HG03097 (cell line): ENCODE measurements at regions not wholly inside any gene's neighbourhood (a gene's known extent, or its start where the extent isn't known, plus 50 kb on each side); places are given as distances from the start of the nearest gene placed in this dataset.
"Not testable (repeated sequence)": the region's sequence is repeated elsewhere in the genome, so short reads cannot be mapped to it uniquely, and the experiment has no call there.

ENCODE experiments used
- ATAC-seq: cut with Tn5 transposase; IDR thresholded peaks from one replicate; pipeline ENCODE4 v1.9.1; 2021; ENCODE audit not compliant: unreplicated experiment, low FRiP score

DNA sequence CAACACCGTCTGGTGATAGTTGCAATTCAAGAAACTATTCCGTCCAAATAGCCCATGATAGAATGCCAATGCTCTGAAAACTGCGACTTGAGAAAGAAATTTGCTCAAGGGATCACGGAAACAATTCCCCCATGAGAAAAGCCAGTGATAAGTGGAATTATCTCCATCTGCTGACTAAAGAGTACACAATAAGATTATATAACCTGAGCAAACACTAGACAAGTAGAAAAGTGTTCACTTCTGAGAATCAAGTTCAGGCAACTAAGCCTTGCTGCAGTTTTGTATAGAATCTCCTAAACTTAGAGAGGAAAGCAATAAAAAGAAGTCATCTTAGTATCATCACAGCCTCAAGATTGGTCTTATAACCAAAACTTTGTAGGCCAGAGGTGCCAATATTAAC lies 336.3 kb upstream of the NRXN1 start:
- no peak for ATAC-seq

DNA sequence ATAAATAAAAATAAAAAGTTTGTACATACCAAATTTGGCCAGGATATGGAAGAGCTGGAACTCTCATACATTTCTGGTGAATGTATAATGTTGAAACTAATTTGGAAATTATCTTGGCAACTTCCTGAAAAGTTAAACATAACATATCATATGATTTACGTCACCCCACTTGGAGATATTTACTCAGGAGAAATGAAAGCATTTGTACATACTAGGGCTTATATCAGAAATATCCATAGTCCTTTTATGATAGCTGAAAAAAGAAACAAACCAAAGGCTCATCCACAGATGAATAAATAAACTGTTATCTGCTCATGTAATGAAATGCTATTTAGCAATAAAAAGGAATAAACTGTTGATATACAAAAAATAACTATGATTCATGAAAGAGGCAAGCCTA lies 318.2 kb upstream of the NRXN1 start:
- no peak for ATAC-seq

DNA sequence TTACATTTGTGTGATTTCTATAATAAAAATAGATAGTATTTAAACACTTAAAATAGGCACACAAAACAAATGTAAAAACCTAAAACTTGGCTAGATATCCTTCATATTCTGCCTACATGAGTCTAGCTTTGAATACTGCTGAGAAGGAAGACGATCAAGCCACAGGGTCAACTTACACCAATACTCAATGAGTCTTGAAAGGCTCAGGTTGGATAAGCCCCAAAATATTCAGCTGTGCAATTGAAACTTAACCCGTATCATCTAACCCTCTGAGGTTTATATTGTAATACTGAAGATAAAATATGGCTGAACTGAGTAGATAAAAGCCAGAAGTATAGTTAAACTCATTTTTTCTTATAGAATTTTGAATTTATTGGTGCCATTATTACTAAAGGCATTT lies 313.0 kb upstream of the NRXN1 start:
- no peak for ATAC-seq

DNA sequence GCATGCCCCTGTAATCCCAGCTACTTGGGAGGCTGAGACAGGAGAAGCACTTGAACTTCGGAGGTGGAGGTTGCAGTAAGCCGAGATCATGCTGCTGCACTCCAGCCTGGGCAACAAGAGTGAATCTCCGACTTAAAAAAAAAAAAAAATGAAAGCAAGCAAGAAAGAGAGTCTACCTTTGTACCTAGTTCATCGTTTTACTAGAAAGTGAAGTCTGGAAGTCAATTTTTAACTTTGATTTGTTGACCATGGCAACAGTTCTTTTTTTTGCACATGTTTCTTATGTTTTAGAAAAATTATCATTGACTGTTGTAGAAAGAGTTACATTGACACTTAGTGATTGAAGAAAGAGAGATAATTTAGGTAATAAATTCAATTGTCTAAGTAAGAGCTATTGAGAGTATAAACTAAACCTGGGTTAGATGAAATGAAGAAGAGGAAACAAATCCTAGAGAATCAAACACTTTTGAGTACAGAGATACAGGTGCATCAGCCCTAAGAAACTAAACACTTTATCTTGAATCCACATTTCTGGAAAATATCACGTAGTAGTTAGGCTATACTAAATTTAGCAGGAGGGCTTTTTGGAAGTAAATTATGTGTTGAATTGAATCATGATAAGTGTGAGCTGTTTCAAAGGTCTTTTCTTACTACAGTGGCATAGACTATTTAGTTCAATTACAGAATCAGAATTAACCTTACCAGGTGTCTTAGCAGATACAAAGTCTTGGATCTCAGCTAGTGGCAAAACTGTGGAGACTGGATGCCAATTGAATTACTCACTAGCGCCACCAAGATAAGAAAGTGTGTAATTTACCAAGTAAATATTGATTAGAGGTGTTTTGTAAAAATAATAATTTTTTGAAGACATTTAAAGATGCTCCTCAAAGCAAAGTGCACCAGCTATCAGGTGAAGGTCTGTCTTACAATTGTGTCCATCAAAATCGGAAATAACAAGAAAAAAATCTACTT lies 303.4 kb upstream of the NRXN1 start:
- no peak for ATAC-seq

DNA sequence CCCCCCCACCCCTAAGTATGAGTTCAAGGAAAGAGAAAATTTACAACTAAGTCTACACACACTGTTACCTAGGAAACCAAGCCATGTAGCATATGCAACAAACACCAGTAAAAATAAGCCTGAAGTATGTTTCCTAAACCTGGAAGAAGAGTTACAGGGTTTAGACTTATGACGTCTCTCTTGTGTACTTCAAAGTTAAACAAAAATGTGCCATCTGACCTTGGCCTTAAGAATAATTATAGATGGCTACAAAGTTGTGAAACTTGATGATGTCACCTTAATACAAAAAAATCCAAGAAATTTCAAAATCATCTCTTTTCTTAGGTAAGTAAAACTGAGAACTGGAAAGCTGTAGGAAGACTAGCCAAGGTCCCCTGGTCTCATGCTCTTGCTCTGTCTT lies 297.6 kb upstream of the NRXN1 start:
- no peak for ATAC-seq

DNA sequence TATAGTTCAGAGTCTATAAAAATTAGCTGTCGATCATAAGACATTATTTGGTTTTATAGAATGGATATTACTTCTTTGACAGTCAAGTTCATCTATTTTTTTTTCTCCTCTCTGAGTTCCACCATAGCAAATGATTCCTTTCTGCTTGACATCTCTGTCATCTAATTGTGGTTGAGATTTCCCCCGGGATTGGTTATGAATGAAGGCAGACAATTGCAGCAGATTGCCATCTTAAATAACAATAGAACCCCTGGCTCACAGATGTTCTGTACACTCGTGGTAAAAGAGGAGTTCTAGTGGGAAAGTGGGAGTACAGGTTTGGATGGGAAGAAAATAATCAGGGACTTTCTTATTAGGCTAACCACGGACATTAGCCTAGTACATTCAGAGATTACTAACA lies 292.1 kb upstream of the NRXN1 start:
- ATAC-seq, result no peak

DNA sequence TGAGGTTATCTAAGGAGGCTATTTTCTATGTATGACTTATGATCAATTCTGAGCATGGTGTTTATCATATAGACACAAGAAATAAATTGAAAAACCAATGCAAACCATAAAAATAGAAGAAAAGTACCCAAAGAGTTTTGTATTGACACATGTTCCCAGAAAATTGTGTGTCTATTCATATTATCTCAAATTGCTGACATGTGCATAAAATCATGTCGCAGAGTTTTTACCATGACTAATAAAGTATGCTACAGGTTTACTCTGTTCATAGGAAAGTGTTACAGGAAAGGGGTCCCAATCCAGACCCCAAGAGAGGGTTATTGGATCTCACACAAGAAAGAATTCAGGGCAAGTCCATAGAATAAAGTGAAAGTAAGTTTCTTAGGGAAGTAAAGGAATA lies 290.7 kb upstream of the NRXN1 start:
- ATAC-seq, result no peak

DNA sequence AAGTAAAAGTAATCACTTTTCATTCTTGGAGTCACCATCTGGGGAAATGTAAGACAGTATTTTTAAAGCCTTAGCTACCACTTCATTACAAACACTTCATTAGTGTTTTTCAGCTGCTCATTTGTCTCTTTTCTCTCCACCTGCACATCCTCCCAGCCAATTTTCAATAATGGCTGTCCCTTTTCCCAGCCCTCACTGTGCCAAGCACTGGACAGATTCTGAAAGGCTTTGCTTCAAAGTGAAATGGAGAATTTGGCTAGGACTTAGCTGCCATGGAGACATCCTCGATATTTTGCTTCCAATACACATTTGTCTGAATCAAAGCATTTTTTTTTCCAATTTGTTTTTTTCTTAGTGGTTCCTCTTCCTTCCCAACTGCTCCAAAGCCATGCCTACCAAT lies 272.4 kb upstream of the NRXN1 start:
- ATAC-seq, result no peak

DNA sequence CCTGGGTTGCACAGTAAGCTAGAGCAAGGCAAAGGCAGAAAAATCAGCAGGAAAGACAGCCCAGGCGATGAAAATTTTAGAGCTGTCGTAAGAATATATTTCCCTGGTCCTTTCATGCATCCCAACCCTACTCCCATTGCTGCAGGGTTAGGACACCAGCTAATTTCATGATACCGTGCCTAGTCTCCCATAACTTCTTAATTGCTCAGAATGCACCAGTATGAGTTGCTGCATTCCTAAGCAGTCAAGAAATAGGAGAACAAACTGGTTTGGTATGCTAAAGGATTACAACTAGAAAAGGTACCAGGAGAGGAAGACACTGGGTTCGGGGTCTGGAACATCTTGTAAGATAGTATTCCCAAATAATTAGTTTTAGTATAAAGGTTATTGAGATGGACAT lies 269.4 kb upstream of the NRXN1 start:
- ATAC-seq, result no peak

DNA sequence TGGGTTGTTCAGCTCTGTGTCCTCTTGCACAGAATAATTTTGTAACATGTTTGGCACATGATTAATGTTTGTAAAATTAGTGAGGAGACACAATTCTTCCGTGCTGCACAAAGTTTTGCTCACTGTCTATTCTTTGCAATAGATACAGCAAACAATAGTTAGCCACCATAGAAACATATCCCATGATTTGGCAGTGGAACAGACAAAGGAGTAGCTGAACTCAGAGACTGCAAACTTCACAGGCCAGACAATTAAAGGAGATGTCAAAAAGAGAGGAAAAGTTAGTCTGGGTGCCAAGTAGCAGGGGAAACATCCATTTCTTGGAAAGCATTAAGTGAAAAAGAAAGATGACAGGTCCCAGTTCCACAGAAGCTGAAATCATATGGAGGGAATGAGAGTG lies 267.4 kb upstream of the NRXN1 start:
- ATAC-seq, result no peak

DNA sequence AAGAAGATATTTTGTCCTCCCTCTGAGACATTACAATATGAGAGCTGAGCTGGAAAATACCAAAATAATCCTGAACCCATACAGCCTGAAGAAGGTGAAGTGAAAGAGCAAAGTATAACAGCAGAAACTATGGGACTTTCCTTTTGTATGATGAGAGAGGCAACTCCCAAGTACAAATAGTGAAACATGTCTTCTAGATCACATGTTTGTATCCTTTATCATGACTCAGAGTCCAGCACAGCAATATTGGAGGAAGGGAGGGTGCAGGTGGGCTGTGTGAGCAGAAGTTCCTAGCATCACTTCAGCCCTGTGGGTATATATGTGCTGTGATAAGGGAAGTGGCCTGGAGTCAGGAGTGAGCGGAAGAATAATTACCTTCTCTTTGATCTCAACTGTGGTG lies 265.6 kb upstream of the NRXN1 start:
- no peak for ATAC-seq

DNA sequence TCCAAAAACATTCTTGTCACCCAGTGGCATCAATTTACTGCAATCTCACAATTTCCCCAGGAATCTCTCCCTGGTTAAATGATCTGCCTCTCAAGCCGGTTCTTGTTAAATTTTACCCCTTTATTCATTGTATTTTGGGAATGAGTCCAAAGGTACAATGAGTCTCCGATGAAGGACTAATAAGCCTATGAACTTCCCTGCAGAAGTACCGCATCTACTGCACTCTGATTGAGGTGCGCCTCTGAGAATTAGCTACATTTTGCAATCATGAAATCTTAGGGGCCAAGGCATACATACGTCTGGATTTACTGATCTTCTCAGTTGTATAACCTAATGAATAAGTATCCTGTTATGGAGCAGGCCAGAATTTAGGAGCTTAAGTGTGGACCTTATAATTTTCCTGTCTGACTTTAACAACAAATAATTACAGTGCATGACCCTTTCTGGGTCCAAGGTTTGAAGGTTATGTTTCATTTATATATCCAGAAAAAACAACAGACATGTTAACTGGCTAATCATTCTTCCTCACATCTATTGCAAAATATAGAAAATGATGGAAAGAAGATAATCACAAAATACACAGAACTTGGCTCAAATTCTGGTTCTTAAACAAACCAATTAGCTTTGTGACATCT lies 261.8 kb upstream of the NRXN1 start:
- no peak for ATAC-seq

DNA sequence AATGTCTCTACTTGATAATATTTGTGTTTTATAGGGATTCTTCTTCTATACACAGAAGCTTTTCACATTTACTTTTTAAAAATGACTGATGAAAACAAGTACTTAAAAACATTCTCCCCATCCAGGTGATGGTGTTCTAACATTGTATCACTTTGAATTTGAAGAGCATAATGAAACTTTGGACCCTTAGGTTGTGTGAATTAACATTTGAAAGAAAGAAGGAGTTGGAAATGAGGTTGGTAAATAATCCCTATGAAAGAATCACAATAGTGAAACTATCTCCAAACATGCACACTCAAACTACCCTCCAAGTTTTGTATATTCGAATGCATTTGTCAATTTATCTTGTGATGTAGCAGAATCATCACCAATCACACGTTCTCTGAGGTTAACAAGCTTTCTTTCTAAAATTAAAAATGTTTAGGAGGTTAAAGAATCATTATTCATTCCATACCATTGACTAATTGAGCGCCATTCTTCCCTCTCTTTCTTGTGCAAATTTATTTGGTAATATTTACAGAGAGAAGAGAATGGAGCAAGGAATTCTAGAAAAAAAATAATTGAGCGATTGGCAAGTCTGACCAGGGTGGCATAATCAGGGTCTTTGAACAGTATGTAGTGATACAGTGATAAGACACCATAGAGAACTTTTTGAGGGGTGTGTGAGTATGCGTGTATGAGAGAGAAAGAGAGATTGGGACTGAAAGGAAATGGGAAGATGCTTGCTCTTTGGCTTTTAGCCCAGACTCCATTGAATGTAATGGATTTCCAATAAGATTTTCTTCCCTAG lies 260.0 kb upstream of the NRXN1 start:
- no peak for ATAC-seq

DNA sequence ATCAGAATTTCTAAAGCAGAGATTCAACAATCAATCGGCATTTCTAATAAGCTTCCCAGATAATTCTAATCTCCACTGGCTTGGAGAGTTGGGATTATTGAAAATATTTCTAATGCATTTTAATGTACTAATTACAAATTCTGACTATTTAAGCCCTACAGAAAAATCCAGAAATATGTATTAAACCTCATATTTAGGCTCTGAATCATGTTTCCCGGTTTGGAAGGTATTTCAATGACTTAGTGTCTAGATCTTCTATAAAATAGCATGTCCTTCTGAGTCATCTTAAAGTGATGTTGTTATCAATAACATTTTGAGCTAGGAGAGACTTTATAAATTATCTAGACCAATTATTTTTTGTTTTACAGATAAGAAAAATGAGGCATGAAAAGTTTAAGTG lies 258.8 kb upstream of the NRXN1 start:
- ATAC-seq, result no peak

DNA sequence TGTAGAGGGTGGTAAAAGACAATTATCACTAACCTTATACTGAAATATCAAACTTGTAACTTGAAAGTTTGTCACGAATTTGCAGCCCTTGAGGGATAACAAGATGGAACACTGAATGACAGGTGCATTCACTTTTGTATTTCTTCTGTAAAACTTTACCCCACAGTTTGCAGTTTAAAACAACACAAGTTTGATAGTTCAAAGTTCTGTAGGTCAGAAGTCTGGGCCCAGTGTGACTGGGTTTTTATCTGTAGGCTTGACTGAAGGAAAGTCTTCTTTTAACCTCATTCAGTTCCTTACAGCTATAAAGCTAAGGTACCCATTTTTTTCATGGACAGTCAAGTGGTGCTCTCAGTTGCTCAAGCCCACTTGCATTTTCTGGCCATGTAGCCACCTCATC lies 257.1 kb upstream of the NRXN1 start:
- ATAC-seq, result no peak

DNA sequence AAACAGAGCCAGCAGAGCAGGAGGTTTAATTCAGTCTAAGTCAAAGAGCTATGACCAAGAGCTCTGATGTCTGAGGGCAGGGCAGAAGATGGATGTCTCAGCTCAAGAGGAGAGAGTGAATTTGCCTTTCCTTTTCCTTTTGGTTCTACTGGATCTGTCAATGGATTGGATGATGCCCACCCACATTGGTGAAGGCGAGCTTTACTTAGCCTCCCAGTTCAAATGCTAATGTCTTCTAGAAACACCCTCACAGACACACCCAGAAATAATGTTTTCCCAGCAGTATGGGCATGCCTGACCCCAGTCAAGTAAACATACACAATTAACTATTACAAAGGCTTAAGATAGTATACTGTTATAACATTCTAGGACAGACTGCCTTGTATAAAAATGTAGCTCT lies 236.3 kb upstream of the NRXN1 start:
- ATAC-seq, result no peak

DNA sequence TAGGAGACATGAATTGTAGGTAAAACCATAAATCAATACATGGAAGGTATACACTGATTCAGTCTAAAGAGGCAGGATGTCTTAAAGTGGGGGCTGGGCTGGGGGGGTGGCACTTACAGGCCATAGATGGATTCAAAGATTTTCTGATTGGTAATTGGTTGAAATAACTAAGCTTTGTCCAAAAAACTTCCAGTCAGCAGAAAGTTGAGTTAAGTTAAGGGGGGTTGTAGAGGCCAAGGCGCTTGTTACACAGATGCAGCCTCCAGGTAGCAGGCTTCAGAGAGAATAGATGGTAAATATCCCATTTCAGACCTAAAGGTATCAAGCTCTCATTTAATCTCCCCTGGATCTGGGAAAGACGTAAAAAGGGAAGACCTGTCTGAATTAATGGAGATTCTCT lies 233.6 kb upstream of the NRXN1 start:
- ATAC-seq, result no peak

DNA sequence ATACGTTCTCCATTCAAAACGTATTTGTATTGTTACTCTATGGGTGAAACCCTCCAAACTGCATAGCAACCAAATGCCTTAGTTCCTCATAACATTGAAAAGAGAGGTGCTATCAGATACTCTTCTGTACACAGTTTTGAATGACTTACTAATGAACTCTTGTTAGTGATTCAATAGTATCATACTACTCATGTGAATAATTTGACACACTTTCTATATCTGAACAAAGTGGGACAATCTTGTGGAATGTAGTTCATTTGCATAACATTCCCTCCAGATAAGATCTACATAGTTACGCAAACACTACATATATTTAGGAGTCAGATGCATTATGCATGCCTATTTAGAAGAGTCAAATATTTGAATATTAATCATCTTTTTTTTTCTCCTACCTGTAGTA lies 232.0 kb upstream of the NRXN1 start:
- ATAC-seq, result no peak

DNA sequence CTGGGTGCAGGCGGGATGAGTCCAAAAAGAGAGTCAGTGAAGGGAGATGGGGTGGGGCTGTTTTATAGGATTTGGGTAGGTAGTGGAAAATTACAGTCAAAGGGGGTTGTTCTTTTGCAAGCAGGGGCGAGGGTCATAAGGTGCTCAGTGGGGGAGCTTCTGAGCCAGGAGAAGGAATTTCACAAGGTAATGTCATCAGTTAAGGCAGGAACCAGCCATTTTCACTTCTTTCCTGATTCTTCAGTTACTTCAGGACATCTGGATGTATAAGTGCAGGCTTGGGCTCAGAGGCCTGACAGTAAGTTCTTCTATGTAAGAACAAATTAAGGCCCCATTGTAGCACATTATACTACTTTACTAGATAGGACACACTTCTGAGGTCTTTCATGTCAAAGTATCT lies 231.2 kb upstream of the NRXN1 start:
- ATAC-seq, result not testable (repeated sequence)

DNA sequence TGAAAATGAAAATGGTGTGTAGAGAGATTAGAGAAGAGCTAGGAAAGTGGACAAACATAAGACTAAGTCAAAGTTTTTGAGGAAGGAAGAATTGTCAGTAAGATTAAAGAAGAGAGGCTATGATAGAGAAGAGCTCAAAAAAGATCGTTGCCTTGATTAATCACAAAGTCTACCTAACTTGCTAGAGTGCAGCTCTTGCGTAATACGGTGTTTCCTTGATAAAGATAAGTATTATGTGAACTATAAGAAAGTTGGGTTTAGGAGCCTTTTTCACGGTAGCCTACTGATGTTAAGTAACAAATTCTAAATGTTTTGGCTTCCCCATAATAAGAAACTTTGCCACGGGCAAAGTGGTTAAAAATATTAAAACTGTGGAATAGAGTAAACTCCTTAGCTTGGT lies 226.4 kb upstream of the NRXN1 start:
- ATAC-seq, result no peak

DNA sequence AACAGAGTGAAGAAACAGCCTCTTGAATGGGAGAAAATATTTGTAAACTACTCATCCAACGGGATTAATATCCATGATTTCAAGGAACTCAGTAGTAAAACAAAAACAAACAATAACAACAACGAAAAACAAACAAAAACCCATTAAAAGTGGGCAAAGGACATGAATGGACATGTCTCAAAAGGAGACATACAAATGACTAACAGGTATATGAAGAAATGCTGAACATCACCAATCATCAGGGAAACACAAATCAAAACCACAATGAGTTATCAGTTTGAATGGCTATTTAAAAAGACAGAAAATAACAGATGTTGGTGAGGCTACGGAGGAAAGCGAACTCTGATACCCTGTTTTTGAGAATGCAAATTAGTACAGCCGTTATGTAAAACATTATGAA lies 224.8 kb upstream of the NRXN1 start:
- ATAC-seq, result no peak
